ENCODE measurements at regions not wholly inside any gene's neighbourhood (a gene's known extent, or its start where the extent isn't known, plus 50 kb on each side); places are given as distances from the start of the nearest gene placed in this dataset.

DNA sequence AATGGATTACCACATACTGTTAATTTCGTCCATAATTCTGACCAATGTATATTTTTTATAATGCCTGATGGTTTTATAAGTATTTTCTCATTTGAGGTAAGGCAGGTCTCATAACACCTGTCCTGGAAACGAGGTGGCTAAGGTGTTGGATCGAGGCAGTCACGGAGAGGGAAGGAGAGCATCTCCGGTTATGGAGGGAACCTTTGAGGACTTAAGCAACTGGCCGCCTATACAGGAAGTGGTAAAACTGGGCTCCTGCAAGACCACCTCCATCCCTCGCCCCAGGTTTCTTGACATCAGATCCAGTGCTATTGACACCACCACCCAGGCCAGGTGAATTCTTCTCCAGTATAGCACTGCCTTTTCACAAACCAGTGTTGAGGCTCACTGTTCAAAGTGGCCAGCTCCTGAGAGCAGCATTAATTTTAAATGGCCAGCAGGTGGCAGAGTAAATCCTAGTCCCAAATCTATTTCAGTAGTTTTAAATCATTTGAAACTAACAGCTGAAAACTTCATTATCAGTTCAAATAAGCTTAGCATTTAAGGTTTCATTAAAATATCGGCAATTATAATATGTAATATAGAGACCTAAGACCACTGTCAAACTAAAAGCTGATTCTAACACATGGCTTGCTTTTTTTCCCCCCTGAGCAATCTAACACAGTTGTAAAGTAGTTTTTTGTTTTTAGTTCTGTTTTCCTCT is 100.8 kb downstream of the PPM1A start:
- peak; percentile 49 for DNase-seq

DNA sequence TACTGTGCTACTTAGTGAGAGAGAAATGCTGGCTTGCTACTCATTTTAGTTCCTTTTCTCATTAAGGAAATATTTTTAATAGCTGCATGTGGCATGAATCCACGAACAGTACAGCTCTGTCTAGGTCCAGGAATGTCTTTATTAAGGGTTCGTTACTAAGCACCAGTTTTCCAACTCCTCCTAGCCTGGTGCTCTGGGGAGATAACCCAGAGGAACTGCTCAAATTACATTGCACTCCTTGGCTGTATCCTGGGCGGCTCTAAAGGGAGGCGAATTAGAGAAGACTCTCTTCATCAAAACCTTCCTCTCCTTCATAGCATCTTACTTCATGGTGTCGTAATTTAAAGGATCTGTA is 101.3 kb downstream of the PPM1A start:
- no peak for DNase-seq

DNA sequence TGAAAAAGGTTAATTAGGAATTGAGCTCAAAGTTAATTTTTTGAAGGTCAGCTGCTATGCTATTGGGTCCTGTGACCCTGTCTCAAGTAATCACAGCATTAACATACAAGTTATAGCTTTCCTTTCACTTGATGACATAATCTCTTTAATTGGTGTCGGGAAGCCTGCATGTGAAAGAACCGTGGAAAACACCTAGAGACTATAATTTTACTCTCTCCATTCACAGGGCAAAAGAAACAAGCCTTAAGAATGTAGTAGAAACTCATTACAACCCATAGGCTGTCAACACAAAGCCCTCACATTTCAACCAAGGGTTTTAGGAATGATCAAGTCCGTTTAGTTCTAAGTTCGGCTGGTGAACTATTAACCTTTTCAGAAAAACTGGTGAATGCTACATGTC is 104.4 kb downstream of the PPM1A start:
- DNase-seq: no peak

DNA sequence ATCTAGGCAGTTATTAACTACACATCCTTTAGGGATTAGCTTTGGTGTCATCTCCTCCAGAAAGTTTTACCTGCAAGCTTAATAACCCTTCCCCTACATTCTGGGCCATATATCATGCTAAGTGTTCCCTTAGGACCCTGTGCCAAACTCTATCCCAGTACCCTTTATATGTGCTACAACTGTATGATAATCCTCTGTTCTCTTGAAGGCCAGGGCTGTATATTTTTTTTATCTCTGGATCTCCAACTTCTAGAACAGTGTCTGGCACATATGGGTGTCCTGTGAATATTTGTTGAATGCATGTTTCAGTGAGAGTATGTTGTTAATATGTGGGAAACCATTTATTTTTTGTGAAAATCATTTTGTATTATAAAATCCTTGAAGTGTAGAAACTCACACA is 106.7 kb downstream of the PPM1A start:
- no peak for DNase-seq

DNA sequence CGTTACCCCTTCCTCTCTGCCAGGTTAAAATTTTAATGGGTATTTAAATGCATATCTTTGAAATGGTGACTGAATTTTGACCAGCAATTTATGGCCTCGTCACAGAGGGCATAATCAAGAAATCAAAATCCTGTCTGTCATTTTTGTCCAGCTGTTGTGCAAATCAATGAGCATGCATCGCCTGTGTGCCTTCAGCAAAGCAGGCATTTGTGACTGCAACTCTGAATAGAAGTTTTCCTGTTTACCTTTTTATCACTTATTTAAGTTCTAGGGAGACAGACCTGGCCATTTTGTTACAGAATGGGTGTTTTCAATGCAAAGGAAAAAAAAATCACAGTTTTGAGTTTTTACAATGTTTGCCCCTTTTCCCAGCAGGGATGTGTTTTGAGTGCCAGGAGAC is 107.4 kb downstream of the PPM1A start:
- DNase-seq: no peak

DNA sequence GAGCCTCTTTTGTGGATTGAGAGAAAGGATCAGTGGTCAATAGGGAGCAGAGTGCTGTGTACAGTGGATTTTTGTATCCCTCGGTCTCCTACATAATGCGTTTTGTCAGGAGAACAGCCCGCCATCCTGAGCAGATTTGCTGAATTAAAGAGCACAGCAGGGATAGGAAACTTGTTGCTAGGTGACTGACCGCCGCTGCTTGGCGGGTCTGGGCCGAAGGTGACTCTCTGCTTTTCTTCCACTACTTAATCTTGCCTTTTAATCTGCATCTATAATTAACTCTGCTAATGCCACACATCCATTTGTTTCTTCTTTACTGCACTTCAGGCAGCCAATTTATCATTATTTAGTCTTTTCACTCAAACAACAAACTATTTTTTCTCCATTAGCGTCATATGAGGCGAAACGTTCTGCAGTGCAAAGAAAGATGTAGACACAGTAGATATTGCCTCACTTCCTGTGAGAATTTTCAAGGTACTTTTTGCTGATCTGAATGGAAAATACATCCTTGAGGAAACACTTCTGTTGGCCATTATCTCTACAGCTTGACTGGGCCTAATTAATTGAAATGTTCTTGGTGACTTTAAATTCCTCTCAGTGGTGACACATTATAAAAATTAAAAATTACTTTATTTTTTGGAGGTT is 108.0 kb downstream of the PPM1A start:
- DNase-seq: no peak

DNA sequence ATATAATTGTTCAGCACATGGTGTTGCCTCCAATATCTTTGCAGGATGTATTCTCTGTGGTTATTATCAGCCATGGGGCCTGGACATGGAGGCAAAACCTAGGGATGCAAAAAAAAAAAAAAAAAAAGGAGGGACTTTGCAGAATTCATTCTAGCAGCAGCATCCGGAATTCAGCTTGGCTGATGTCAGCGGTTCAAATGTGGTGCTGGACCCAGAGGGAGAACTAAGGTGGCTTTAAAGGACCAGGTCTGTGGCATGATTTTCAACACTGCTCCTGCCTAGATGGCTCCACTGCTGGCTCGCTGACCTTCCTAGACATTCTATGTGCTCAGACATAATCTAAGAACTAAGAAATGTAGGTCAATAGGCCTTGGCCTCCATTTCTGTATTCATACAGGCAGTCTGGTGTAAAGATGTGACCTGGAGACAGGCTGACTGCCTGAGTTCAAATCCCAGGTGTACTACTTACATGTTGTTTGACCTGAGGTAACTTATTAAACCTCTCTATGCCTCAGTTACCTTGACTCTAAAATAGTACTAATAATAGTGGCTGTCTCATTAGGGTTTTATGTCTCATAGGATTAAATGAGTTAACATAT is 108.6 kb downstream of the PPM1A start:
- no peak for DNase-seq

DNA sequence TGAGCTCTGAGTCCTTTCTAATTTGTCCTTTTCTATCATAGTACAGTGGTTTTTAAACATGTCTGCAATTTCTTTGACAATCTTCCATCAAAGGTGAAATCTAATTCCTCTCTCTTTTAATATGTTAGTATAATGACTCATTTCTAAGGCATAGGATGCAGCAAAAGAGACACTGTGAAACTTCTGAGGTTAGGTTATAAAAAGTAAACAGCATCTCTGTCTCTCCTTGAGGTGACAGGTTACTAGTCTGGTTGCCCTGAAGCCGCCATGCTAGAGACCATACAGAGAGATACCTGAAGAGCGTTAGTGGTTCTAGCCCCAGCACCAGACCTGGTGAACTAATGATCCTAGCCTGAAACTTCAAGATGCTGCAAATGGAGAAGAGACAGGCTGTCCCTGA is 114.3 kb downstream of the PPM1A start:
- DNase-seq: no peak

DNA sequence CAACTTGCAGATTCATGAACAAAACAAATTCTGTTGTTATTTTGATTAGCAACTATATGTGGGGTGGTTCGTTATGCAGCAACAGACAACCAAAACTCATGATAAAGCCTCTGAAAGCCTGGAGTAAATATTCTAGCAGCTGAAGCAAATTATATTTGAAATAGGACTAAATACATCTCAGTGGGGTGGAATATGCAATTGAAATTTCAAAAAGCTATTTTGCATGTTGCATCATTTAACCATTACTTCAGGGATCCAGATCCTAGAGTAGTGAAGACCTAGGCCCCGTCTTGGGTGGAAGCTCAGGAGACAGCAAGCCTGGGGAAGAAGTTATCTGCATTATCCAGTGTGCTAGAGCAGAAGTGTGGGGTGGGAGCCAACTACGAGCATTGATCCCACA is 114.7 kb downstream of the PPM1A start:
- DNase-seq: no peak

DNA sequence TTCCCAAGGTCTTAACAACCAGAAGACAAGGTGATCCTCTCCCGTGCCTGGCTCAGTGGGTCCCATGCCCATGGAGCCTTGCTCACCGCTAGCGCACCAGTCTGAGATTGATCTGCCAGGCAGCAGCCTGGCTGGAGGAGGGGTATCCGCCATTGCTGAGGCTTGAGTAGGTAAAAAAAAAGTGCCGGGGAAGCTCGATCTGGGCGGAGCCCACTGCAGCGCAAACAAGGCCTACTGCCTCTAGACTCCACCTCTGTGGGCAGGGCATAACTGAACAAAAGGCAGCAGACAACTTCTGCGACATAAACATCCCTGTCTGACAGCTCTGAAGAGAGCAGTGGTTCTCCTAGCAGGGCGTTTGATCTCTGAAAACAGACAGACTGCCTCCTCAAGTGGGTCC is 104.0 kb downstream of the C14orf39 start:
- no peak for DNase-seq

All from suppressor macrophage treated with lipopolysaccharide for 4 hours (primary cell).